ENCODE measurements at regions not wholly inside any gene's neighbourhood (a gene's known extent, or its start where the extent isn't known, plus 50 kb on each side); places are given as distances from the start of the nearest gene placed in this dataset.
A peak's percentile ranks its signal among the peaks of the same experiment; 100 is the strongest.

- intact Hi-C loops (cut with DNase I), result no loop called here
- DNase-seq (ENCODE audit: low spot score), result peak; percentile 14
Measured at GRCh38 chr10:130363051-130363450, 226.9 kb downstream of the GLRX3 start.

- DNase-seq (ENCODE audit: low spot score), result peak; percentile 57
- intact Hi-C loops (cut with DNase I), result no loop called here
Measured at GRCh38 chr10:130363899-130364445, 227.8 kb downstream of the GLRX3 start.

GRCh38 chr10:130364631-130365411, 228.6 kb downstream of the GLRX3 start:
- intact Hi-C loops (cut with DNase I), result no loop called here
- DNase-seq (ENCODE audit: low spot score), result peak; percentile 46

GRCh38 chr10:130368761-130369560, 232.8 kb downstream of the GLRX3 start:
- intact Hi-C loops (cut with DNase I), result no loop called here
- peak; percentile 35 for DNase-seq (ENCODE audit: low spot score)

- DNase-seq (ENCODE audit: low spot score), result peak; percentile 73
- intact Hi-C loops (cut with DNase I), result no loop called here
Measured at GRCh38 chr10:130369645-130370381, 233.6 kb downstream of the GLRX3 start.

- DNase-seq (ENCODE audit: low spot score), result no peak
Measured at GRCh38 chr10:130370721-130371120, 234.5 kb downstream of the GLRX3 start.

GRCh38 chr10:130371156-130371555, 235.0 kb downstream of the GLRX3 start:
- peak; percentile 70 for DNase-seq (ENCODE audit: low spot score)

More at GRCh38 chr10:130370721-130371120, 234.5 kb downstream of the GLRX3 start:
- intact Hi-C loops (cut with DNase I), result no loop called here

GRCh38 chr10:130371666-130372065, 235.5 kb downstream of the GLRX3 start:
- peak; percentile 66 for DNase-seq (ENCODE audit: low spot score)
- intact Hi-C loops (cut with DNase I), result no loop called here

More at GRCh38 chr10:130371156-130371555, 235.0 kb downstream of the GLRX3 start:
- intact Hi-C loops (cut with DNase I), result no loop called here

- peak; percentile 61 for DNase-seq (ENCODE audit: low spot score)
- intact Hi-C loops (cut with DNase I), result no loop called here
Measured at GRCh38 chr10:130372222-130372621, 236.0 kb downstream of the GLRX3 start.

- DNase-seq (ENCODE audit: low spot score), result peak; percentile 66
- intact Hi-C loops (cut with DNase I), result no loop called here
Measured at GRCh38 chr10:130372866-130373265, 236.7 kb downstream of the GLRX3 start.

- peak; percentile 33 for DNase-seq (ENCODE audit: low spot score)
- intact Hi-C loops (cut with DNase I), result no loop called here
Measured at GRCh38 chr10:130377986-130378540, 241.9 kb downstream of the GLRX3 start.

GRCh38 chr10:130378556-130379400, 242.6 kb downstream of the GLRX3 start:
- peak; percentile 60 for DNase-seq (ENCODE audit: low spot score)
- intact Hi-C loops (cut with DNase I), result no loop called here

GRCh38 chr10:130380056-130380455, 243.9 kb downstream of the GLRX3 start:
- peak; percentile 27 for DNase-seq (ENCODE audit: low spot score)
- intact Hi-C loops (cut with DNase I), result no loop called here

- intact Hi-C loops (cut with DNase I), result no loop called here
Measured at GRCh38 chr10:130382031-130382430, 245.8 kb downstream of the GLRX3 start.

GRCh38 chr10:130387936-130388580, 251.9 kb downstream of the GLRX3 start:
- intact Hi-C loops (cut with DNase I), result no loop called here
- DNase-seq (ENCODE audit: low spot score), result peak; percentile 38

More at GRCh38 chr10:130382031-130382430, 245.8 kb downstream of the GLRX3 start:
- peak; percentile 49 for DNase-seq (ENCODE audit: low spot score)

- intact Hi-C loops (cut with DNase I), result no loop called here
- DNase-seq (ENCODE audit: low spot score), result peak; percentile 36
Measured at GRCh38 chr10:130388746-130389145, 252.6 kb downstream of the GLRX3 start.

GRCh38 chr10:130389906-130390305, 253.7 kb downstream of the GLRX3 start:
- DNase-seq (ENCODE audit: low spot score), result peak; percentile 50

GRCh38 chr10:130392031-130392430, 255.8 kb downstream of the GLRX3 start:
- DNase-seq (ENCODE audit: low spot score), result peak; percentile 12
- intact Hi-C loops (cut with DNase I), result no loop called here

More at GRCh38 chr10:130389906-130390305, 253.7 kb downstream of the GLRX3 start:
- intact Hi-C loops (cut with DNase I), result no loop called here
